GM12878 (cell line): ENCODE measurements at regions not wholly inside any gene's neighbourhood (a gene's known extent, or its start where the extent isn't known, plus 50 kb on each side); places are given as distances from the start of the nearest gene placed in this dataset.

Experiments
- ATAC-seq: fragments of 200-7000 bp; cut with Tn5 transposase; 3 replicates; pipeline ENCODE4 v1.9.1; 2020; ENCODE audit warnings: mild to moderate bottlenecking, moderate library complexity
- BruUV-seq: library from RNA; stranded (reverse); fragments of 400-500 nt; replicated peaks from 2 replicates; lab custom pipeline; 2021; lab: Mats Ljungman, UMichigan
- CTCF ChIA-PET: fragments of 300-600 bp; sonication (Branson Sonifier 250); formaldehyde crosslinking; extraction: SDS; loops from one replicate; lab custom pipeline; 2021; ENCODE audit warnings: inconsistent platforms; lab: Yijun Ruan, JAX
- POLR2A ChIA-PET: fragments of 350-600 bp; formaldehyde crosslinking; extraction: SDS; loops from one replicate; lab custom pipeline; 2021; ENCODE audit warnings: inconsistent platforms; lab: Charles Lee
- RAD21 ChIA-PET: fragments of 300-600 bp; sonication (Branson Sonifier 250); formaldehyde crosslinking; loops from one replicate; lab custom pipeline; 2023; ENCODE audit warnings: antibody characterized with exemption; ENCODE audit not compliant: unreplicated experiment; lab: Charles Lee
- SMC1A ChIA-PET: fragments of 300-600 bp; sonication (Branson Sonifier 250); formaldehyde crosslinking; loops from one replicate; lab custom pipeline; 2023; ENCODE audit not compliant: unreplicated experiment, uncharacterized antibody; lab: Charles Lee
- DNase-seq: peaks from one replicate; pipeline ENCODE4 v3.0.0-alpha.2; 2011; ENCODE audit warnings: low read depth, low spot score
- FAIRE-seq: peaks from 3 replicates; lab custom pipeline; 2011; peaks lifted over from hg19 to GRCh38; lab: Jason Lieb, UNC
- H2AFZ ChIP-seq: 2 replicates; pipeline ENCODE4 v1.6.0; 2011; ENCODE audit warnings: low read depth, low read length, control low read depth; ENCODE audit not compliant: control insufficient read depth
- H3K27ac ChIP-seq: 2 replicates; pipeline ENCODE4 v1.5.1; 2011; ENCODE audit warnings: control low read depth; ENCODE audit not compliant: control insufficient read depth, insufficient read depth
- H3K27me3 ChIP-seq, 2 experiments: replicated peaks in 1 of 2; 2 replicates each; pipeline versions ENCODE4 v1.6.0 to v1.6.1; 2011; ENCODE audit warnings: low read length in 1 of 2; ENCODE audit not compliant: control insufficient read depth in 2 of 2, insufficient read depth in 2 of 2
- H3K36me3 ChIP-seq, 2 experiments: 2 replicates each; pipeline ENCODE4 v1.5.1; 2011; ENCODE audit warnings: low read length in 1 of 2; ENCODE audit not compliant: control insufficient read depth in 2 of 2, insufficient read depth in 2 of 2
- H3K4me1 ChIP-seq: 2 replicates; pipeline ENCODE4 v1.6.1; 2011; ENCODE audit warnings: mild to moderate bottlenecking, low read length, moderate library complexity, mixed read lengths; ENCODE audit not compliant: control insufficient read depth, insufficient read depth
- H3K4me2 ChIP-seq: 2 replicates; pipeline ENCODE4 v1.6.0; 2011; ENCODE audit warnings: control low read depth; ENCODE audit not compliant: control insufficient read depth, insufficient read depth
- H3K4me3 ChIP-seq: fragments of 200-600 bp; sonication (generic); 2 replicates; pipeline ENCODE4 v1.5.1; 2016
- H3K79me2 ChIP-seq: 2 replicates; pipeline ENCODE4 v1.6.0; 2011; ENCODE audit warnings: low read length; ENCODE audit not compliant: control insufficient read depth, insufficient read depth
- H3K9ac ChIP-seq: 2 replicates; pipeline ENCODE4 v1.8.0; 2011; ENCODE audit warnings: low read length, control low read depth, mixed read lengths; ENCODE audit not compliant: control insufficient read depth, insufficient read depth
- H3K9me3 ChIP-seq: replicated peaks from 3 replicates; pipeline ENCODE4 v1.5.1; 2011; ENCODE audit warnings: mild to moderate bottlenecking, low read length; ENCODE audit not compliant: control insufficient read depth, insufficient read depth
- H4K20me1 ChIP-seq: 2 replicates; pipeline ENCODE4 v1.6.0; 2011; ENCODE audit not compliant: control insufficient read depth, insufficient read depth
- CBFB ChIP-seq: IDR thresholded peaks from 2 replicates; pipeline ENCODE4 v1.6.1; 2016; ENCODE audit warnings: antibody characterized with exemption, low read depth
- CBX3 ChIP-seq: fragments of 200-600 bp; sonication (generic); IDR thresholded peaks from 2 replicates; pipeline ENCODE4 v1.6.1; 2016; ENCODE audit warnings: low read depth, borderline replicate concordance
- HCFC1 ChIP-seq: fragments of 150-350 bp; IDR thresholded peaks from 2 replicates; pipeline ENCODE4 v1.6.1; 2014; ENCODE audit warnings: low read length
- LARP7 ChIP-seq: fragments of 450-650 bp; IDR thresholded peaks from 2 replicates; pipeline ENCODE4 v1.6.1; 2017; ENCODE audit warnings: mild to moderate bottlenecking
- NFYB ChIP-seq: IDR thresholded peaks from 2 replicates; pipeline ENCODE4 v1.6.1; 2011; ENCODE audit warnings: low read depth, mild to moderate bottlenecking, low read length, improper control_type of control experiment, moderate library complexity; ENCODE audit not compliant: insufficient read depth
- NR2F1 ChIP-seq: fragments of 450-650 bp; conservative IDR thresholded peaks from 2 replicates; pipeline ENCODE4 v1.6.1; 2017; ENCODE audit warnings: mild to moderate bottlenecking
- POLR2A ChIP-seq: IDR thresholded peaks from 2 replicates; pipeline ENCODE4 v1.6.1; 2011; ENCODE audit warnings: low read depth, mild to moderate bottlenecking, low read length
- POLR2AphosphoS5 ChIP-seq: IDR thresholded peaks from 2 replicates; pipeline ENCODE4 v1.6.1; 2011; ENCODE audit warnings: mild to moderate bottlenecking, low read length, inconsistent platforms
- RB1 ChIP-seq: fragments of 450-650 bp; formaldehyde crosslinking; IDR thresholded peaks from 2 replicates; pipeline ENCODE4 v1.6.1; 2017; ENCODE audit warnings: mild to moderate bottlenecking, borderline replicate concordance
- RBBP5 ChIP-seq: fragments of 200-600 bp; sonication (generic); conservative IDR thresholded peaks from 2 replicates; pipeline ENCODE4 v1.6.1; 2016
- SIX5 ChIP-seq: IDR thresholded peaks from 2 replicates; pipeline ENCODE4 v1.6.1; 2011; ENCODE audit warnings: mild to moderate bottlenecking, low read depth, low read length, moderate library complexity; ENCODE audit not compliant: severe bottlenecking
- YY1 ChIP-seq: IDR thresholded peaks from 2 replicates; pipeline ENCODE4 v1.6.1; 2011; ENCODE audit warnings: low read depth, mild to moderate bottlenecking, low read length
- ZNF274 ChIP-seq: IDR thresholded peaks from one replicate; pipeline ENCODE4 v1.8.0; 2011; ENCODE audit not compliant: insufficient read length, insufficient read depth
- WGBS: methylation state at CpG from one replicate; pipeline ENCODE4 v1.1.6; 2016; ENCODE audit warnings: low lambda C conversion rate; ENCODE audit not compliant: insufficient replicate concordance, insufficient coverage; ENCODE audit errors: missing lambda C conversion rate; 5-methylcytosine and 5-hydroxymethylcytosine counted together
- in situ Hi-C: fragments of 300-500 bp; cut with MboI; formaldehyde crosslinking; loops from 9 replicates; pipeline ENCODE4 v1.14.3; 2018; ENCODE audit warnings: mixed read lengths
- intact Hi-C: fragments of 100-400 bp; cut with micrococcal nuclease; formaldehyde crosslinking; loops from one replicate; pipeline ENCODE4 v1.14.2; 2022; ENCODE audit not compliant: unreplicated experiment
- TF ChIP-seq, protein P1 (sequence below): fragments of 450-650 bp; IDR thresholded peaks from 2 replicates; pipeline ENCODE4 v1.6.1; 2018; ENCODE audit warnings: mild to moderate bottlenecking, low read depth, moderate library complexity; ENCODE audit not compliant: partially characterized antibody
- TF ChIP-seq, protein P2 (sequence below): fragments of 450-650 bp; IDR thresholded peaks from 2 replicates; pipeline ENCODE4 v1.6.1; 2017; ENCODE audit warnings: low read depth, mild to moderate bottlenecking, moderate library complexity
- TF ChIP-seq, protein P3 (sequence below): IDR thresholded peaks from 2 replicates; pipeline ENCODE4 v1.6.1; 2011; ENCODE audit warnings: low read depth, mild to moderate bottlenecking, low read length, moderate library complexity, borderline replicate concordance; ENCODE audit errors: extremely low read depth
- TF ChIP-seq, protein P4 (sequence below): fragments of 450-650 bp; IDR thresholded peaks from 2 replicates; pipeline ENCODE4 v1.6.1; 2017; ENCODE audit warnings: mild to moderate bottlenecking, moderate library complexity

DNA sequence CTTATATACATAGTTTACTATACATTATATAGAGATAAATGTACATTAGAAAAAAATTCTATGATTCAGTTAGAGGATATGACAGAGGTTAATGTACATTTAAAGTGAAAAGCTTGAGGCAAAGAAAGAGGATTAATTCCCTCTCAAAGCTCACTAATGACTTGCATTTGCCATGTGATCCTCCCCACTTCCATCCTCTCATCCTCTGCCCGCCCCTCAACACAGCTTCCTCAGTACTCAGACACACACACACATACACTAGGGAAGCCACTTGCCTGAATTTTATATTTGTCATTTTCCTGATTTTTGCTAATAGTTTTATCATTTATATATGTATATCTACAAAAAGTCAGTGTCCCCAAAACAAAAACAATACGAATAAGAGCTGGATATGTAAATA lies 764.5 kb downstream of the EFNA5 start:
- Histone ChIP-seq H3K9ac (no peak overlapping the region), H3K9me3 (no peaks in the 10 kb centered on the region), H3K4me3 (no peak overlapping the region), H3K4me1 (no peaks in the 10 kb centered on the region), H2AFZ (no peak overlapping the region), H3K4me2 (no peak overlapping the region), H3K27ac (no peak overlapping the region), H3K36me3 (no peaks in the 10 kb centered on the region), H3K79me2 (no peaks in the 10 kb centered on the region), H4K20me1 (no peaks in the 10 kb centered on the region), H3K27me3 (no peaks in the 10 kb centered on the region)
- intact Hi-C loops: no loop called here
- ChIA-PET CTCF (no interaction called here), SMC1A (interaction anchor here (0.5 to 1.0 kb wide), 2 partner anchors 11 to 812 kb away, joined by 3 to 6 read pairs; no protein-coding TSS in a partner anchor), POLR2A (no interaction called here), RAD21 (no interaction called here)
- in situ Hi-C loops: no loop called here
- no peak for ATAC-seq
- DNase-seq: no peak
- no peak for FAIRE-seq
- BruUV-seq: no TSS peak
- WGBS: 0% methylated on average over 2 of the region's 2 CpGs
- TF ChIP-seq YY1 (no peak), ZNF274 (no peak), LARP7 (no peak), CBX3 (no peak), CBFB (no peak), RB1 (no peak), HCFC1 (no peak), NR2F1 (no peak), NFYB (no peak), RBBP5 (no peak), POLR2A (no peak), POLR2AphosphoS5 (no peak), SIX5 (no peak)
- TF ChIP-seq, protein P1, sequence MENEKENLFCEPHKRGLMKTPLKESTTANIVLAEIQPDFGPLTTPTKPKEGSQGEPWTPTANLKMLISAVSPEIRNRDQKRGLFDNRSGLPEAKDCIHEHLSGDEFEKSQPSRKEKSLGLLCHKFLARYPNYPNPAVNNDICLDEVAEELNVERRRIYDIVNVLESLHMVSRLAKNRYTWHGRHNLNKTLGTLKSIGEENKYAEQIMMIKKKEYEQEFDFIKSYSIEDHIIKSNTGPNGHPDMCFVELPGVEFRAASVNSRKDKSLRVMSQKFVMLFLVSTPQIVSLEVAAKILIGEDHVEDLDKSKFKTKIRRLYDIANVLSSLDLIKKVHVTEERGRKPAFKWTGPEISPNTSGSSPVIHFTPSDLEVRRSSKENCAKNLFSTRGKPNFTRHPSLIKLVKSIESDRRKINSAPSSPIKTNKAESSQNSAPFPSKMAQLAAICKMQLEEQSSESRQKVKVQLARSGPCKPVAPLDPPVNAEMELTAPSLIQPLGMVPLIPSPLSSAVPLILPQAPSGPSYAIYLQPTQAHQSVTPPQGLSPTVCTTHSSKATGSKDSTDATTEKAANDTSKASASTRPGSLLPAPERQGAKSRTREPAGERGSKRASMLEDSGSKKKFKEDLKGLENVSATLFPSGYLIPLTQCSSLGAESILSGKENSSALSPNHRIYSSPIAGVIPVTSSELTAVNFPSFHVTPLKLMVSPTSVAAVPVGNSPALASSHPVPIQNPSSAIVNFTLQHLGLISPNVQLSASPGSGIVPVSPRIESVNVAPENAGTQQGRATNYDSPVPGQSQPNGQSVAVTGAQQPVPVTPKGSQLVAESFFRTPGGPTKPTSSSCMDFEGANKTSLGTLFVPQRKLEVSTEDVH: no peak
- TF ChIP-seq, protein P2, sequence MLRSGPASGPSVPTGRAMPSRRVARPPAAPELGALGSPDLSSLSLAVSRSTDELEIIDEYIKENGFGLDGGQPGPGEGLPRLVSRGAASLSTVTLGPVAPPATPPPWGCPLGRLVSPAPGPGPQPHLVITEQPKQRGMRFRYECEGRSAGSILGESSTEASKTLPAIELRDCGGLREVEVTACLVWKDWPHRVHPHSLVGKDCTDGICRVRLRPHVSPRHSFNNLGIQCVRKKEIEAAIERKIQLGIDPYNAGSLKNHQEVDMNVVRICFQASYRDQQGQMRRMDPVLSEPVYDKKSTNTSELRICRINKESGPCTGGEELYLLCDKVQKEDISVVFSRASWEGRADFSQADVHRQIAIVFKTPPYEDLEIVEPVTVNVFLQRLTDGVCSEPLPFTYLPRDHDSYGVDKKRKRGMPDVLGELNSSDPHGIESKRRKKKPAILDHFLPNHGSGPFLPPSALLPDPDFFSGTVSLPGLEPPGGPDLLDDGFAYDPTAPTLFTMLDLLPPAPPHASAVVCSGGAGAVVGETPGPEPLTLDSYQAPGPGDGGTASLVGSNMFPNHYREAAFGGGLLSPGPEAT: no peak
- TF ChIP-seq, protein P3, sequence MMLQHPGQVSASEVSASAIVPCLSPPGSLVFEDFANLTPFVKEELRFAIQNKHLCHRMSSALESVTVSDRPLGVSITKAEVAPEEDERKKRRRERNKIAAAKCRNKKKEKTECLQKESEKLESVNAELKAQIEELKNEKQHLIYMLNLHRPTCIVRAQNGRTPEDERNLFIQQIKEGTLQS: no peak
- TF ChIP-seq, protein P4, sequence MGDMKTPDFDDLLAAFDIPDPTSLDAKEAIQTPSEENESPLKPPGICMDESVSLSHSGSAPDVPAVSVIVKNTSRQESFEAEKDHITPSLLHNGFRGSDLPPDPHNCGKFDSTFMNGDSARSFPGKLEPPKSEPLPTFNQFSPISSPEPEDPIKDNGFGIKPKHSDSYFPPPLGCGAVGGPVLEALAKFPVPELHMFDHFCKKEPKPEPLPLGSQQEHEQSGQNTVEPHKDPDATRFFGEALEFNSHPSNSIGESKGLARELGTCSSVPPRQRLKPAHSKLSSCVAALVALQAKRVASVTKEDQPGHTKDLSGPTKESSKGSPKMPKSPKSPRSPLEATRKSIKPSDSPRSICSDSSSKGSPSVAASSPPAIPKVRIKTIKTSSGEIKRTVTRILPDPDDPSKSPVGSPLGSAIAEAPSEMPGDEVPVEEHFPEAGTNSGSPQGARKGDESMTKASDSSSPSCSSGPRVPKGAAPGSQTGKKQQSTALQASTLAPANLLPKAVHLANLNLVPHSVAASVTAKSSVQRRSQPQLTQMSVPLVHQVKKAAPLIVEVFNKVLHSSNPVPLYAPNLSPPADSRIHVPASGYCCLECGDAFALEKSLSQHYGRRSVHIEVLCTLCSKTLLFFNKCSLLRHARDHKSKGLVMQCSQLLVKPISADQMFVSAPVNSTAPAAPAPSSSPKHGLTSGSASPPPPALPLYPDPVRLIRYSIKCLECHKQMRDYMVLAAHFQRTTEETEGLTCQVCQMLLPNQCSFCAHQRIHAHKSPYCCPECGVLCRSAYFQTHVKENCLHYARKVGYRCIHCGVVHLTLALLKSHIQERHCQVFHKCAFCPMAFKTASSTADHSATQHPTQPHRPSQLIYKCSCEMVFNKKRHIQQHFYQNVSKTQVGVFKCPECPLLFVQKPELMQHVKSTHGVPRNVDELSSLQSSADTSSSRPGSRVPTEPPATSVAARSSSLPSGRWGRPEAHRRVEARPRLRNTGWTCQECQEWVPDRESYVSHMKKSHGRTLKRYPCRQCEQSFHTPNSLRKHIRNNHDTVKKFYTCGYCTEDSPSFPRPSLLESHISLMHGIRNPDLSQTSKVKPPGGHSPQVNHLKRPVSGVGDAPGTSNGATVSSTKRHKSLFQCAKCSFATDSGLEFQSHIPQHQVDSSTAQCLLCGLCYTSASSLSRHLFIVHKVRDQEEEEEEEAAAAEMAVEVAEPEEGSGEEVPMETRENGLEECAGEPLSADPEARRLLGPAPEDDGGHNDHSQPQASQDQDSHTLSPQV: no peak
